Stimulated activated CD8-positive, alpha-beta memory T cell treated with anti-CD3 and anti-CD28 coated beads, Interleukin-4, amount 100 ng/mL, for 48 hours (primary cell): ENCODE measurements at regions not wholly inside any gene's neighbourhood (a gene's known extent, or its start where the extent isn't known, plus 50 kb on each side); places are given as distances from the start of the nearest gene placed in this dataset.

ENCODE experiments used
- DNase-seq: peaks from one replicate; pipeline ENCODE4 v3.0.0-alpha.2; 2020

- DNase-seq, result no peak
Observed at GRCh38 chr5:116695681-116696080, 121.1 kb upstream of the SEMA6A start.

- DNase-seq, result no peak
Observed at GRCh38 chr5:116686438-116686837, 111.8 kb upstream of the SEMA6A start.

GRCh38 chr5:116685931-116686330 lies 111.3 kb upstream of the SEMA6A start:
- DNase-seq, result no peak

GRCh38 chr5:116685069-116685468 lies 110.4 kb upstream of the SEMA6A start:
- no peak for DNase-seq

- no peak for DNase-seq
Observed at GRCh38 chr5:116681334-116682013, 106.9 kb upstream of the SEMA6A start.

- no peak for DNase-seq
Observed at GRCh38 chr5:116675626-116675910, 100.9 kb upstream of the SEMA6A start.

- DNase-seq, result no peak
Observed at GRCh38 chr5:116674881-116675625, 100.4 kb upstream of the SEMA6A start.

GRCh38 chr5:116673453-116673852 lies 98.8 kb upstream of the SEMA6A start:
- no peak for DNase-seq

GRCh38 chr5:116672203-116672602 lies 97.6 kb upstream of the SEMA6A start:
- no peak for DNase-seq

GRCh38 chr5:116671211-116671736 lies 96.7 kb upstream of the SEMA6A start:
- no peak for DNase-seq

- no peak for DNase-seq
Observed at GRCh38 chr5:116669261-116670031, 94.8 kb upstream of the SEMA6A start.

- no peak for DNase-seq
Observed at GRCh38 chr5:116668390-116668789, 93.8 kb upstream of the SEMA6A start.

- no peak for DNase-seq
Observed at GRCh38 chr5:116666901-116667300, 92.3 kb upstream of the SEMA6A start.

GRCh38 chr5:116664988-116665387 lies 90.4 kb upstream of the SEMA6A start:
- no peak for DNase-seq

- DNase-seq, result no peak
Observed at GRCh38 chr5:116663081-116663480, 88.5 kb upstream of the SEMA6A start.

GRCh38 chr5:116661419-116661818 lies 86.8 kb upstream of the SEMA6A start:
- no peak for DNase-seq

GRCh38 chr5:116660929-116661328 lies 86.3 kb upstream of the SEMA6A start:
- DNase-seq, result no peak

- DNase-seq, result no peak
Observed at GRCh38 chr5:116658830-116659229, 84.2 kb upstream of the SEMA6A start.

GRCh38 chr5:116658141-116658540 lies 83.5 kb upstream of the SEMA6A start:
- no peak for DNase-seq

GRCh38 chr5:116655431-116655830 lies 80.8 kb upstream of the SEMA6A start:
- no peak for DNase-seq

GRCh38 chr5:116654925-116655324 lies 80.3 kb upstream of the SEMA6A start:
- DNase-seq, result no peak

GRCh38 chr5:116652903-116653302 lies 78.3 kb upstream of the SEMA6A start:
- no peak for DNase-seq

GRCh38 chr5:116652196-116652729 lies 77.6 kb upstream of the SEMA6A start:
- DNase-seq, result no peak

- no peak for DNase-seq
Observed at GRCh38 chr5:116651653-116652052, 77.0 kb upstream of the SEMA6A start.
